ENCODE measurements at regions not wholly inside any gene's neighbourhood (a gene's known extent, or its start where the extent isn't known, plus 50 kb on each side); places are given as distances from the start of the nearest gene placed in this dataset.

GRCh38 chr1:172909606-172910326 lies 141.0 kb downstream of the TNFSF18 start:
- TF ChIP-seq CTCF (IDR thresholded peaks at IDR 0.05; ENCODE audit: poor library complexity) (no peak), EZH2 (IDR thresholded peaks at IDR 0.05; ENCODE audit: borderline replicate concordance) (no peak), EZH2phosphoT487 (IDR thresholded peaks at IDR 0.05; ENCODE audit: low read depth, severe bottlenecking, unreplicated experiment) (no peak)
